PFSK-1 (cell line): ENCODE measurements at regions not wholly inside any gene's neighbourhood (a gene's known extent, or its start where the extent isn't known, plus 50 kb on each side); places are given as distances from the start of the nearest gene placed in this dataset.

Experiments used
- POLR2AphosphoS5 ChIP-seq: IDR thresholded peaks from 2 replicates; pipeline ENCODE4 v1.6.1; 2012; ENCODE audit warnings: low read depth, mild to moderate bottlenecking, control low read depth, low read length, moderate library complexity
- REST ChIP-seq, 2 experiments: IDR thresholded peaks; 2 replicates each; pipeline versions ENCODE4 v1.6.1 to v1.8.0; 2011 to 2012; ENCODE audit warnings: low read depth in 2 of 2, low read length in 2 of 2, control low read depth in 1 of 2, inconsistent platforms in 1 of 2, mild to moderate bottlenecking in 1 of 2, moderate library complexity in 1 of 2; ENCODE audit not compliant: insufficient read depth in 1 of 2
- TAF1 ChIP-seq: IDR thresholded peaks from 2 replicates; pipeline ENCODE4 v1.6.1; 2012; ENCODE audit warnings: low read length, control low read depth, borderline replicate concordance; ENCODE audit not compliant: insufficient read depth

- TF ChIP-seq POLR2AphosphoS5 (no peak), REST (IDR thresholded peaks at IDR 0.05; ENCODE audit: insufficient read depth in 1 of 2, low read depth in 2 of 2, low read length in 2 of 2) (no peak), TAF1 (no peak)
Observed at GRCh38 chr2:128979182-128979581, 660.5 kb upstream of the HS6ST1 start.
